ENCODE measurements at regions not wholly inside any gene's neighbourhood (a gene's known extent, or its start where the extent isn't known, plus 50 kb on each side); places are given as distances from the start of the nearest gene placed in this dataset.

DNA sequence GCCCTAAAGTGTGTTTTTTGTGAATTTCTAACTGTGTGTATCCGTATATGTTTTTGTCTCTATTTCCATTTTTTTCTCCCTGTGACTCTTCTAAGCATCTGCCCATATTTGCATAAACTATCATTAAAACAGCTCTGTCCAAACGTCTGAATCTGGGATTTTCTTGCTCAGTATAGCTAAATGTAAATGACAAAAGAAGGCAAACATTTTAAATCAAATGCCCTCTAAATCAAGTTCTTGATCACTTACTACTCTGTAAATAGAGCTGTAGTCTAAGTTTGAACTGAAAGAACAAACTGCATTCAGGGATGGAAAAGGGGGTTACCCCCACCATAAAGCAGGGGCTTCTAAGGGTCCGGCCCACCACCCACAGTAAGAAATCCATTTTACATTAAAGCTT lies 432.0 kb upstream of the FAM241A start (continued):
- TF ChIP-seq, protein P1, sequence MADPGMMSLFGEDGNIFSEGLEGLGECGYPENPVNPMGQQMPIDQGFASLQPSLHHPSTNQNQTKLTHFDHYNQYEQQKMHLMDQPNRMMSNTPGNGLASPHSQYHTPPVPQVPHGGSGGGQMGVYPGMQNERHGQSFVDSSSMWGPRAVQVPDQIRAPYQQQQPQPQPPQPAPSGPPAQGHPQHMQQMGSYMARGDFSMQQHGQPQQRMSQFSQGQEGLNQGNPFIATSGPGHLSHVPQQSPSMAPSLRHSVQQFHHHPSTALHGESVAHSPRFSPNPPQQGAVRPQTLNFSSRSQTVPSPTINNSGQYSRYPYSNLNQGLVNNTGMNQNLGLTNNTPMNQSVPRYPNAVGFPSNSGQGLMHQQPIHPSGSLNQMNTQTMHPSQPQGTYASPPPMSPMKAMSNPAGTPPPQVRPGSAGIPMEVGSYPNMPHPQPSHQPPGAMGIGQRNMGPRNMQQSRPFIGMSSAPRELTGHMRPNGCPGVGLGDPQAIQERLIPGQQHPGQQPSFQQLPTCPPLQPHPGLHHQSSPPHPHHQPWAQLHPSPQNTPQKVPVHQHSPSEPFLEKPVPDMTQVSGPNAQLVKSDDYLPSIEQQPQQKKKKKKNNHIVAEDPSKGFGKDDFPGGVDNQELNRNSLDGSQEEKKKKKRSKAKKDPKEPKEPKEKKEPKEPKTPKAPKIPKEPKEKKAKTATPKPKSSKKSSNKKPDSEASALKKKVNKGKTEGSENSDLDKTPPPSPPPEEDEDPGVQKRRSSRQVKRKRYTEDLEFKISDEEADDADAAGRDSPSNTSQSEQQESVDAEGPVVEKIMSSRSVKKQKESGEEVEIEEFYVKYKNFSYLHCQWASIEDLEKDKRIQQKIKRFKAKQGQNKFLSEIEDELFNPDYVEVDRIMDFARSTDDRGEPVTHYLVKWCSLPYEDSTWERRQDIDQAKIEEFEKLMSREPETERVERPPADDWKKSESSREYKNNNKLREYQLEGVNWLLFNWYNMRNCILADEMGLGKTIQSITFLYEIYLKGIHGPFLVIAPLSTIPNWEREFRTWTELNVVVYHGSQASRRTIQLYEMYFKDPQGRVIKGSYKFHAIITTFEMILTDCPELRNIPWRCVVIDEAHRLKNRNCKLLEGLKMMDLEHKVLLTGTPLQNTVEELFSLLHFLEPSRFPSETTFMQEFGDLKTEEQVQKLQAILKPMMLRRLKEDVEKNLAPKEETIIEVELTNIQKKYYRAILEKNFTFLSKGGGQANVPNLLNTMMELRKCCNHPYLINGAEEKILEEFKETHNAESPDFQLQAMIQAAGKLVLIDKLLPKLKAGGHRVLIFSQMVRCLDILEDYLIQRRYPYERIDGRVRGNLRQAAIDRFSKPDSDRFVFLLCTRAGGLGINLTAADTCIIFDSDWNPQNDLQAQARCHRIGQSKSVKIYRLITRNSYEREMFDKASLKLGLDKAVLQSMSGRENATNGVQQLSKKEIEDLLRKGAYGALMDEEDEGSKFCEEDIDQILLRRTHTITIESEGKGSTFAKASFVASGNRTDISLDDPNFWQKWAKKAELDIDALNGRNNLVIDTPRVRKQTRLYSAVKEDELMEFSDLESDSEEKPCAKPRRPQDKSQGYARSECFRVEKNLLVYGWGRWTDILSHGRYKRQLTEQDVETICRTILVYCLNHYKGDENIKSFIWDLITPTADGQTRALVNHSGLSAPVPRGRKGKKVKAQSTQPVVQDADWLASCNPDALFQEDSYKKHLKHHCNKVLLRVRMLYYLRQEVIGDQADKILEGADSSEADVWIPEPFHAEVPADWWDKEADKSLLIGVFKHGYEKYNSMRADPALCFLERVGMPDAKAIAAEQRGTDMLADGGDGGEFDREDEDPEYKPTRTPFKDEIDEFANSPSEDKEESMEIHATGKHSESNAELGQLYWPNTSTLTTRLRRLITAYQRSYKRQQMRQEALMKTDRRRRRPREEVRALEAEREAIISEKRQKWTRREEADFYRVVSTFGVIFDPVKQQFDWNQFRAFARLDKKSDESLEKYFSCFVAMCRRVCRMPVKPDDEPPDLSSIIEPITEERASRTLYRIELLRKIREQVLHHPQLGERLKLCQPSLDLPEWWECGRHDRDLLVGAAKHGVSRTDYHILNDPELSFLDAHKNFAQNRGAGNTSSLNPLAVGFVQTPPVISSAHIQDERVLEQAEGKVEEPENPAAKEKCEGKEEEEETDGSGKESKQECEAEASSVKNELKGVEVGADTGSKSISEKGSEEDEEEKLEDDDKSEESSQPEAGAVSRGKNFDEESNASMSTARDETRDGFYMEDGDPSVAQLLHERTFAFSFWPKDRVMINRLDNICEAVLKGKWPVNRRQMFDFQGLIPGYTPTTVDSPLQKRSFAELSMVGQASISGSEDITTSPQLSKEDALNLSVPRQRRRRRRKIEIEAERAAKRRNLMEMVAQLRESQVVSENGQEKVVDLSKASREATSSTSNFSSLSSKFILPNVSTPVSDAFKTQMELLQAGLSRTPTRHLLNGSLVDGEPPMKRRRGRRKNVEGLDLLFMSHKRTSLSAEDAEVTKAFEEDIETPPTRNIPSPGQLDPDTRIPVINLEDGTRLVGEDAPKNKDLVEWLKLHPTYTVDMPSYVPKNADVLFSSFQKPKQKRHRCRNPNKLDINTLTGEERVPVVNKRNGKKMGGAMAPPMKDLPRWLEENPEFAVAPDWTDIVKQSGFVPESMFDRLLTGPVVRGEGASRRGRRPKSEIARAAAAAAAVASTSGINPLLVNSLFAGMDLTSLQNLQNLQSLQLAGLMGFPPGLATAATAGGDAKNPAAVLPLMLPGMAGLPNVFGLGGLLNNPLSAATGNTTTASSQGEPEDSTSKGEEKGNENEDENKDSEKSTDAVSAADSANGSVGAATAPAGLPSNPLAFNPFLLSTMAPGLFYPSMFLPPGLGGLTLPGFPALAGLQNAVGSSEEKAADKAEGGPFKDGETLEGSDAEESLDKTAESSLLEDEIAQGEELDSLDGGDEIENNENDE (IDR thresholded peaks at IDR 0.05; ENCODE audit: insufficient replicate concordance, low read length) = no peak
- TF ChIP-seq EP300 (IDR thresholded peaks at IDR 0.05; ENCODE audit: borderline replicate concordance in 1 of 2, low read depth in 2 of 2, low read length in 2 of 2) = no peak
- no peak for TF ChIP-seq CHD1 (IDR thresholded peaks at IDR 0.05; ENCODE audit: low read depth, low read length)
